GM19043 (cell line): ENCODE measurements at regions not wholly inside any gene's neighbourhood (a gene's known extent, or its start where the extent isn't known, plus 50 kb on each side); places are given as distances from the start of the nearest gene placed in this dataset.
"Not testable (repeated sequence)": the region's sequence is repeated elsewhere in the genome, so short reads cannot be mapped to it uniquely, and the experiment has no call there.

ENCODE experiments used
- ATAC-seq: cut with Tn5 transposase; IDR thresholded peaks from one replicate; pipeline ENCODE4 v1.9.1; 2021; ENCODE audit warnings: low read depth; ENCODE audit not compliant: unreplicated experiment

DNA sequence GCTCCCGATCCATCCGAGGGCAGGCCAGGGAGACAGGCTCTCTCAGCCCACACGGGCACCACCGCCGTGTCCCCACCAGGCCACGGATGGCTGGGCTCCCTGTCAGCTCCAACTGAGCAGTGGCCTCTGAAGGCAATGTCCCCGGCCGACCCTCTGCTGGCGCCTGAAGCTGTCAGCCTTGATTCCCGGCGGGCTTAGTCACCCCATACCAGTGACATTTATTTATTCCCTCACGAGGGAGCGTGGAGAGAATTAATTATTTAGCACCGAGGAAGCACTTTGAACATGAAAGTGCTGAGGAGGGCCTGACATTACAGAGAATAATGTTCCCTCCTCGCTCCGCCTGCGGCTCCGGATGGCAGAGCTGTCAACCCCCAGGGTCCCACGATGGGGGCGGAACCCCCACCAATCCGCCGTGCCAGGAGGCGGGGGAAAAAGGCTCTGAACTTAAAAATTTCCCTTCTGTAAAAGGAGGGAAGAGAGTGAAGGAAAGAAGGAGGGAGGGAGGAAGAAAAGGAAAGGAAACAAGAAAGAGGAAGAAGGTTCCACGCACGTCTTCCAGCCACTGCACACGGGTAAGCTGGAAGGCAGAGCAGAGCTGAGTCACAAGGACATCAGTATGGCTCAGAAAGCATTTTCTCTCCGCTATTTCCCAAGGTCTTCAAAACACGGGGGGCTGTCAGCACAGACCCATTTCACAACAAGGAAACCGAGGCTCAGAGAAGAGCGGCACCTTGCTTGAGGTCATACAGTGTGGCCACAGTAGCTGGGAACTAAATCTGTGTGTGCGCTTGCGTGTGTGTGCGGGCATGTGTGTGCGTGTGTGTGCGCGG lies 108.7 kb upstream of the NCOR2 start:
- no peak for ATAC-seq

DNA sequence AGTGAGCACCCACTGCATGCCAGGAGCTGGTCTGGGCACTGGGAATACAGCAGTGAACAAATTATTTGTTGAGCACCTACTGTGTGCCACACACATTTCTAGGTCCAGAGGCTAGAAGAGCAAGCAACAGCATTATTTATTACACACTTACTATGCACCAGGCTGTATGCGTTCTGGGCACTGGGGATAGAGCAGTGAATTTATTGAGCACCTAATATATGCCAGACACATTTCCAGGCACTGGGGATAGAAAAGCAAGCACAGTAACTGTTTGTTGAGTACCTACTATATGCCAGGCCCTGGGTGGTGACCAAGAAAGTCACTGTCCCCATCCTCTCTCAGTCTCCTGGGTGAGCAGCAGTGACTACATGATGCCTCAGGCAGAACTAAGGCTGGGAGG lies 107.5 kb upstream of the NCOR2 start:
- ATAC-seq: no peak

GRCh38 chr12:124673801-124674617 lies 106.6 kb upstream of the NCOR2 start:
- ATAC-seq: no peak

DNA sequence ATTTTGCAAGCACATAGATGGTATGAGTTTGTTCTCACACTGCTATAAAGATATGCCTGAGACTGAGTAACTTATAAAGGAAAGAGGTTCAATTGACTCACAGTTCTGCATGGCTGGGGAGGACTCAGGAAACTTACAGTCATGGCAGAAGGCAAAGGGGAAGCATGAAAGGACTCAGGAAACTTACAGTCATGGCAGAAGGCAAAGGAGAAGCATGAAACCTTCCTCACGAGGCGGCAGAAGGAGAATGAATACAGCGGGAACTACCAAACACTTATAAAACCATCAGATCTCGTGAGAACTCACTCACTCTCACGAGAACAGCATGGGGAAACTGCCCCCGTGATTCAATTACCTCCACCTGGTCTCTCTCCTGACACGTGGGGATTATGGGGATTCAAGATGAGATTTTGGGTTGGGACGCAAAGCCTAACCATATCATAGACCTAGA lies 101.9 kb upstream of the NCOR2 start:
- ATAC-seq: not testable (repeated sequence)

DNA sequence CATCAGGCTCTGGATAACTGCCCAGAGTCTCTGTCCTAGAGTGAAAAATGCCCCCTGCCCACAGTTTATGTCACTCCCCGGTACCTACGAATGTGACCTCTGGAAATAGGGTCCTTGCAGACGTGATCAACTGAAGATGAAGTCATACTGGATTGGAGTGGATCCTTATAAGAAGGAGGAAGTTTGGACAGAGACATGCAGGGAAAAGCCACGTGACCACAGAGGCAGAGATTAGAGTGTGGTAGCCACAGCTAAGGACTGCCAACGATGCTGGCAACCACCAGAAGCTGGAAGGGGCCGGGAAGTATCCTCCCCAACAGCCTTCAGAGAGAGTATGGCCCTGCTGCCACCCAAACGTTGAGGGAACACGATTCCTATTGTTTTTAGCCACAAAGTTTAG lies 101.2 kb upstream of the NCOR2 start:
- ATAC-seq: no peak

DNA sequence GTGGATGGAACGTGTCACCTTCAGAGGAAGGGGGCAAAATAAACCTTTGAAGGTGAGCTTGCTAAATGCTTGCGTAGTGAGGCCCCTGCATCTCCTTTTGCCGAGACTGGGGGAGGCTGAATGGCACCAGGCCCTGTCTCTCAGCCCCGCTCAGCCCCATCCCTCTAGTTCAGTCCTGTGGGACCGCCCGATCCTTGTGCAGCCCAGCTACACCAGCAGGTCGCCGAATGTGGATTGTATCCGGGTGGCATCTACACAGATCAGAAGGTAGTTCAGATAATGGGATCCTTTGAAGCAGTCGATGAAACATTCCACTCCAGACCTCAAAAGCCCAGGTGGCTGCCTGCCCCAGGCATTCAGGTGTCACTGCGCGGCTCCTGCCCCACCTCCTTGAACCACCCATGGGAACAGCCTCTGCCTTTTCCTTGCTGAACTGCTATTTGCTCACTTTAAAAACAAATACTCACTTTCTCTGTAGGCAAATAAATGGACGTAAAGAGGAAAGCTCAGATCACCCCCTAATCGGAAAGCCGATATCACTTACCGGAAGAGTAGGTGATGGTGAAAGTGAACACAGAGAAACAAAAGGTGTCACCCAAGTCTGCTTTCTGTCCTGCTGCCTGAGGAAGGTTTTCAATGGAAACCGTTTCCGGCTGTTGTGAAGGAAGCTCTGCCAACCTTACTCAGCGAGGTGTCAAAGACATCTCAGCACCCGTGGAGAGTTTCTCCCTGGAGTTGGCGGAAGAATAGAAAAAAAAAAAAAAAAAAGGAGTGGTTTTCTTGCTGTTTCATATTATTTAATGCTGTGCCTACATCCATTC lies 100.3 kb upstream of the NCOR2 start:
- no peak for ATAC-seq

DNA sequence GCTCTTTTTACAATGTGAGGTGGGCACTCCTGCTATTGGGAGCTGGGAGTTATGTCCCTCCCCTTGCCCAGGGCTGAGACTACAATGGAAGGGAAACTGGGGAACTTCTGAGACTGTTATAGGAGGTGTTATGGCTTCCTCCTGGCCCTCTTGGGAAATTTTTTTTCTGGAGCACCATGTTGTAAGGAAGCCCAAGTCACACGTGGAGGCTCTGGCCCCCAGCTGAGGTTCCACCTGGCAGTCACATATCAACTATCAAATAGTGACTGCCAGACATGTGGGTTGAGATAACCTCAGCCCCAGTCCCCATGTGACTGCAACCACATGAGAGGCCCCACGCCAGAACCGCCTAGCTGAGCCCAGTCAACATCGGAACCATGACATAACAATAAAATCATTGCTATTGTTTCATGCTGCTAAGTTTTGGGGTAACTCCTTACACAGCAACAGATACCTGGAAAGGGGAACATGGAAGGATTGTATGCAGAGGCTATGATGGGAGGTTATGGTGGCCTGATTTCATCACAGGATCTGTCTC lies 99.4 kb upstream of the NCOR2 start:
- no peak for ATAC-seq

DNA sequence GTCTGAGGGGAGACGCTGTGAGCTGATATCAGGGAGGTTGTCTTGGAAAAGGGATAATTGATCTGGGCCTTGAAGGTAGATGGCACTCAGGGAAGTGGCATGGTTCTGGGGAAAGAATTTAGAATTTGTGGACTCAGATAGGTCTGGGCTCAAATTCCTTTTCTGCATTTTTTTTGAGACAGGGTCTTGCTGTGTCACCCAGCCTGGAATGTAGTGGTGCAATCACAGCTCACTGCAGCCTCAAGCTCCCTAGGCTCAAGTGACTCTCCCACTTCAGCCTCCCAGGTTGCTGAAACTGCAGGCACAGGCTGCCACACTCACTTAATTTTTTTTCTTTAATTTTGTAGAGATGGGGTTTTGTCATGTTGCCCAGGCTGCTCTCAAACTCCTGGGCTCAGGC lies 98.1 kb upstream of the NCOR2 start:
- ATAC-seq: no peak

DNA sequence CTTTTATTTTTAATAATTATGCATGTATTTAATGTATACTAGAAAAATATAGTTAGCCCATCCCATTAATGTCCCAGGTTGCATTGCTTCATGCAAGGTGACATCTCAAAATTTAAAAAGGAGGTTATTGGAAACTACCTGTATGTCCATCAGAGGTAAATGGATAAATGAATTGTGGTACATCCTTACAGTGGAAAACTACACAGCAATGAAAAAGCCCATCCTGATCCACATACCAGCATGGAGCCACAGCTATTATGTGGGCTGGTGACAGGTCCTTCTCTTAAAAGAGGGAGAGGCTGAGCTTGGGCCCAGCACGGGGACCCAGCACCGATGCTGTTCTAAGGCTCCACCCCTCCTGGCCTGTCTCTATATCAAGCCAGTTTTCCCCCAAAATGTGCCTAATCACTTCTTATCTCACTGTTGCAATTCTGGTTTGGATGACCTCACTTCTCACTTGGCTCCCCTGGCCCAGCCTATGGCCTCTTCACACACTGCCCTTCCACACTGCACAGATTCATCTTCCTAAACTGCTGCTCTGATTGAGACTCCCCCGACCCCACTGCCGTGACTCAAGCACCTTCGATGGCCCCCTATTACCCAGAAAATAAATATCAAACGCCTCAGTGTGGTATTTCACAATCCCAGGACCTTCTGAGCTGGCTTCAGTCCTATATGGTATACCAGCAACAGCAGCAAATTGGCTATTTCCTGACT lies 97.1 kb upstream of the NCOR2 start:
- ATAC-seq: no peak

- no peak for ATAC-seq
These were observed 96.5 kb upstream of the NCOR2 start for GRCh38 chr12:124663771-124664366.

- no peak for ATAC-seq
These were observed 95.8 kb upstream of the NCOR2 start for GRCh38 chr12:124663206-124663605.

GRCh38 chr12:124661341-124661740 lies 93.9 kb upstream of the NCOR2 start:
- no peak for ATAC-seq

GRCh38 chr12:124660851-124661250 lies 93.4 kb upstream of the NCOR2 start:
- ATAC-seq: no peak

- no peak for ATAC-seq
These were observed 91.5 kb upstream of the NCOR2 start for GRCh38 chr12:124658806-124659402.

DNA sequence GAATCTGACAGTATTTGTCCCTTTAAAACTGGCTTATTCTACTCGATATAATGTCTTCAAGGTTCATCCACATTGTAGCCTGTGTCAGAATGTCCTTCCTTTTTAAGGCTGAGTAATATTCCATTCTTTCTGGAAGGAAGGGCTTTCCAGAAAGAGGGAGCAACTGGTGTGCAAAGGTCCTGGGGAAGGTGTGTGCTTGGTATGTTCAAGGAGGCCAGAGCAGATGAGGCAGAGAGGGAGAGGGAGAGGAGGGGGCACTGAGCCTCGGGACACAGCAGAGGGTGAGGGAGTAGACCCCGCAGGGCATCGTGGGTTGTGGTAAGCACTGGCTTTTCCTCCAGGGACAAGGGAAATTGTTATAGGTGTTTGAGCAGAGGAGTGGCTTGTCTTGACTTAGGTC lies 90.9 kb upstream of the NCOR2 start:
- no peak for ATAC-seq

DNA sequence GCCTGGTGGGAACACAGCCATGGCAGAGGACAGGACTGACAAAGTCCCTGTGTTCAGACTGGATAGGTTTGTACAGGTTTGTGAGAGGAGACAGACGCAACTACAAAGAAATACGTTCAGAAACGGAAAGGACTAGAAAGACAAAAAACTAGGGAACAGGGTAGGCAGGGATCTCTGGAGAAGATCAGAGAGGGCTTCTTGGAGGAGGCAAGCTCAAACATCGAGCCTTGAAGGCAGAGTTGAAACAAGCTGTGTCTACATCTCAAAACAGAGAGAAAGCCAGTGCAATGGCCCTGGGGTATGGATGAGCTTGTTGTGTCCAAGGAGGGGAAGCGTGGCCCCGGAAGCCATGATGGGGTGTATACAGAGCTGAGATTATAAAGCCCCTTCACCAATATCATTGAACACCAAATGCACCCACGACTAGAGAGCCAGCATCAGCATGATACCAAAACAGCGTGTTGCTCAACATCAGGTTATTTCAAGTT lies 89.6 kb upstream of the NCOR2 start:
- ATAC-seq: no peak

- ATAC-seq: no peak
These were observed 88.5 kb upstream of the NCOR2 start for GRCh38 chr12:124655698-124656516.

DNA sequence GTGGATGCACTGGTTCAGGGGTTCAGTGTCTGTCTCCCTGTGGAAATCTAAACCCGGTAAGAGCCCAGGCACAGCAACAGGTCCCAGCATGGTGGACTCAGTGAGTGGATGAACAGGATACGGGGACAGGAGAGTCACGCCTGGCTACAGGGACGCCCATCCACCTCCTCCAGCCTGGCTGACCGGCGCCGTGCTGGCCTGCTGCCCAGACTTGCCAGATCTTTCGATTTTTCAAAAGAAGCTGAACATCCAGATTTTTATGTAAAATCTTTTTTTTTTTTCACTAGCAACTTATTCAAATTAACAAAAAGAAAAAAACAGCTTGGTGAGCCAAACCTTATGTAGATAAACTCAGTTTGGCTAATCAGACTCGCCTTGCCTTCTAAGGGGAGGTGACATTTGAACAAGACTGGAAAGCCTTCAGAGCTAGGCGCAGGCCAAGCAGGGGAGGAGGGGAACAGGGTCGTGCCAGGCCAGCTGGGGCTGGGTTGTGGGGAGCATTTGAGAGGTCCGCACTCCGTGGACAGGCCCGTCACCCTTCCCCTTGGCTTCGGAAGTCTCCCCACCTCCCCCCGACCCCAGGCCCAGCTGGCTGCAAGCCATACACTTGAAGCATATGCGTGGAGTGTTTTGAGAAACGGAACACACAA lies 87.8 kb upstream of the NCOR2 start:
- ATAC-seq: no peak
